ENCODE measurements at regions not wholly inside any gene's neighbourhood (a gene's known extent, or its start where the extent isn't known, plus 50 kb on each side); places are given as distances from the start of the nearest gene placed in this dataset.
"Not testable (repeated sequence)": the region's sequence is repeated elsewhere in the genome, so short reads cannot be mapped to it uniquely, and the experiment has no call there.

DNA sequence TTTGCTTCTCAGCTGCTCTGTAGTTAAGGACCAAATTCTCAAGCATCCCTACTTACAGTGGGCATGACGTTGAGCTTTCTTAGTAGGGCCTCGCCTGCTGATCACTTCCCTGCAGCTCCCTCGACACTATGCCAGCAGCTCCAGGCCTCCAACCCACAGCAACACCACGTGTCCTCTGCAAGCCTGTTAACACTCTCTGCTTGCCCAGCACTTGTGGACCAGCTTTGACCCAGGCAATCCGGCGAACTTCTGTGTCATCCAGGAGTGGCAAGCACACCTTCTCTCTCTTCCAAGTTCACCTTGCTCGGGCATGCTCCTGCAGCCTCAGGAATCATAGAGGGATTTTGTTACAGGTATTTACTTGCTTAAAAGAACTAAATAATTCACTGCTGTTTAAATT is 138.6 kb upstream of the FHL2 start:
- TF ChIP-seq CTCF (IDR thresholded peaks at IDR 0.05; ENCODE audit: low read depth, low read length, poor library complexity, severe bottlenecking): no peak
- TF ChIP-seq EZH2phosphoT487 (IDR thresholded peaks at IDR 0.05; ENCODE audit: borderline replicate concordance, low read length): no peak
- H3K9me3 ChIP-seq (ENCODE audit: control insufficient read depth, insufficient read depth, low read length): no peaks in the 10 kb centered on the region
- no peaks in the 10 kb centered on the region for H4K20me1 ChIP-seq (ENCODE audit: control insufficient read depth, insufficient read depth, low read depth, low read length)
- H3K4me1 ChIP-seq (ENCODE audit: control insufficient read depth, low read length): no peaks in the 10 kb centered on the region
- H3K9me2 ChIP-seq (replicated peaks; ENCODE audit: control insufficient read depth, low read length): no peaks in the 10 kb centered on the region
- no peaks in the 10 kb centered on the region for H3K36me3 ChIP-seq (ENCODE audit: control insufficient read depth, low read length)
- H3K4me2 ChIP-seq (ENCODE audit: low read length): no peak overlapping the region
- peaks cover 9% of the 10 kb centered on the region for H3K27me3 ChIP-seq (ENCODE audit: control insufficient read depth, low read length)
- H3K79me2 ChIP-seq (ENCODE audit: control insufficient read depth, low read length): no peaks in the 10 kb centered on the region
- H3F3A ChIP-seq (ENCODE audit: control insufficient read depth, insufficient read depth): no peaks in the 10 kb centered on the region
- no peak overlapping the region for H3K4me3 ChIP-seq (ENCODE audit: low read length)
- no peak overlapping the region for H3K27ac ChIP-seq (ENCODE audit: low read depth, low read length)

DNA sequence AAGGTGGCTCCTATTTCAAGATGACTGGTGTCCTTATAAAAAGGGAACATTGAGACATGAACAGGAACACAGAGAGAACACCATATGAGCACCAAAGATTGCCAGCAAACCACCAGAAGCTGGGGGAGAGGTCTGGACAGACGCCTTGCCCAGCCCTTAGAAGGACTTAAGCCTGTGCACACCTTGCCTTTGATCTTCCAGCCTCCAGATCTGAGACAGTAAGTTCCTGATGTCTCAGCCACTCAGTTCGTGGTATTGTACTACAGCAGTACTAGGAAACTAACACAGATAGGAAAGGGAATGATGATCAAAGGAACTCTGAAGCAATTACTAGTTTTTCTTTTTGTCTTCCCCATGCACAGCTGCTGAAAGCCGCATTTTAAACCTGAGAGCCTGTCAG is 137.3 kb upstream of the FHL2 start:
- Histone ChIP-seq H3K79me2 (ENCODE audit: control insufficient read depth, low read length) (no peaks in the 10 kb centered on the region), H3K27me3 (ENCODE audit: control insufficient read depth, low read length) (peaks cover 9% of the 10 kb centered on the region), H4K20me1 (ENCODE audit: control insufficient read depth, insufficient read depth, low read depth, low read length) (no peaks in the 10 kb centered on the region), H3K9me2 (replicated peaks; ENCODE audit: control insufficient read depth, low read length) (no peaks in the 10 kb centered on the region), H3K27ac (ENCODE audit: low read depth, low read length) (no peak overlapping the region), H3F3A (ENCODE audit: control insufficient read depth, insufficient read depth) (no peaks in the 10 kb centered on the region), H3K4me2 (ENCODE audit: low read length) (no peak overlapping the region), H3K36me3 (ENCODE audit: control insufficient read depth, low read length) (no peaks in the 10 kb centered on the region), H3K9me3 (ENCODE audit: control insufficient read depth, insufficient read depth, low read length) (no peaks in the 10 kb centered on the region), H3K4me3 (ENCODE audit: low read length) (no peak overlapping the region), H3K4me1 (ENCODE audit: control insufficient read depth, low read length) (no peaks in the 10 kb centered on the region)
- TF ChIP-seq EZH2phosphoT487 (IDR thresholded peaks at IDR 0.05; ENCODE audit: borderline replicate concordance, low read length): no peak
- no peak for TF ChIP-seq CTCF (IDR thresholded peaks at IDR 0.05; ENCODE audit: low read depth, low read length, poor library complexity, severe bottlenecking)

GRCh38 chr2:105529258-105529657 is 130.4 kb upstream of the FHL2 start:
- not testable (repeated sequence) for H3K36me3 ChIP-seq (ENCODE audit: control insufficient read depth, low read length); H3K27ac ChIP-seq (ENCODE audit: low read depth, low read length); H3K9me2 ChIP-seq (replicated peaks; ENCODE audit: control insufficient read depth, low read length); H3F3A ChIP-seq (ENCODE audit: control insufficient read depth, insufficient read depth); H3K9me3 ChIP-seq (ENCODE audit: control insufficient read depth, insufficient read depth, low read length); H3K4me3 ChIP-seq (ENCODE audit: low read length); H3K79me2 ChIP-seq (ENCODE audit: control insufficient read depth, low read length); H3K27me3 ChIP-seq (ENCODE audit: control insufficient read depth, low read length); H3K4me2 ChIP-seq (ENCODE audit: low read length); H3K4me1 ChIP-seq (ENCODE audit: control insufficient read depth, low read length); H4K20me1 ChIP-seq (ENCODE audit: control insufficient read depth, insufficient read depth, low read depth, low read length)

- Histone ChIP-seq H3K4me2 (ENCODE audit: low read length) (no peak overlapping the region), H3K4me1 (ENCODE audit: control insufficient read depth, low read length) (no peaks in the 10 kb centered on the region), H3K79me2 (ENCODE audit: control insufficient read depth, low read length) (no peaks in the 10 kb centered on the region), H3F3A (ENCODE audit: control insufficient read depth, insufficient read depth) (no peaks in the 10 kb centered on the region), H3K27me3 (ENCODE audit: control insufficient read depth, low read length) (no peaks in the 10 kb centered on the region), H3K9me3 (ENCODE audit: control insufficient read depth, insufficient read depth, low read length) (no peaks in the 10 kb centered on the region), H3K36me3 (ENCODE audit: control insufficient read depth, low read length) (no peaks in the 10 kb centered on the region), H4K20me1 (ENCODE audit: control insufficient read depth, insufficient read depth, low read depth, low read length) (no peaks in the 10 kb centered on the region), H3K27ac (ENCODE audit: low read depth, low read length) (no peak overlapping the region), H3K9me2 (replicated peaks; ENCODE audit: control insufficient read depth, low read length) (no peaks in the 10 kb centered on the region), H3K4me3 (ENCODE audit: low read length) (no peak overlapping the region)
- TF ChIP-seq EZH2phosphoT487 (IDR thresholded peaks at IDR 0.05; ENCODE audit: borderline replicate concordance, low read length) (no peak), CTCF (IDR thresholded peaks at IDR 0.05; ENCODE audit: low read depth, low read length, poor library complexity, severe bottlenecking) (no peak)
Measured at GRCh38 chr2:105526000-105526925, 127.4 kb upstream of the FHL2 start.

Data from DOHH2 (cell line).